A673 (cell line): ENCODE measurements at regions not wholly inside any gene's neighbourhood (a gene's known extent, or its start where the extent isn't known, plus 50 kb on each side); places are given as distances from the start of the nearest gene placed in this dataset.
A peak's percentile ranks its signal among the peaks of the same experiment; 100 is the strongest.
"Not testable (repeated sequence)": the region's sequence is repeated elsewhere in the genome, so short reads cannot be mapped to it uniquely, and the experiment has no call there.

ENCODE experiments used
- BruUV-seq: library from RNA; stranded (reverse); fragments of 400-500 nt; replicated peaks from 2 replicates; lab custom pipeline; 2021; lab: Mats Ljungman, UMichigan
- CTCF ChIA-PET: fragments of 300-600 bp; sonication (Branson Sonifier 250); formaldehyde crosslinking; loops from one replicate; lab custom pipeline; 2022; ENCODE audit warnings: antibody characterized with exemption; lab: Charles Lee
- POLR2A ChIA-PET: fragments of 300-600 bp; sonication (Branson Sonifier 250); formaldehyde crosslinking; loops from one replicate; lab custom pipeline; 2022; ENCODE audit warnings: antibody characterized with exemption; ENCODE audit not compliant: low non-redundant PET; lab: Charles Lee
- DNase-seq: peaks from one replicate; pipeline ENCODE4 v3.0.0-alpha.2; 2015; ENCODE audit warnings: low spot score
- H3K27ac ChIP-seq: fragments of 200-600 bp; sonication (generic); 2 replicates; pipeline ENCODE4 v1.5.1; 2016; ENCODE audit warnings: mixed run types, low read depth, mild to moderate bottlenecking, mixed read lengths, antibody characterized with exemption, low read length; ENCODE audit not compliant: poor library complexity, severe bottlenecking
- H3K27me3 ChIP-seq: fragments of 200-600 bp; sonication (generic); replicated peaks from 2 replicates; pipeline ENCODE4 v1.6.1; 2017; ENCODE audit warnings: mixed run types, low read depth, mild to moderate bottlenecking, mixed read lengths, antibody characterized with exemption, low read length; ENCODE audit not compliant: insufficient read depth, poor library complexity
- H3K36me3 ChIP-seq: fragments of 200-600 bp; sonication (generic); 2 replicates; pipeline ENCODE4 v1.6.1; 2016; ENCODE audit warnings: mixed run types, mild to moderate bottlenecking, mixed read lengths, antibody characterized with exemption, low read length; ENCODE audit not compliant: insufficient read depth, poor library complexity, severe bottlenecking
- H3K4me1 ChIP-seq: fragments of 200-600 bp; sonication (generic); 2 replicates; pipeline ENCODE4 v1.6.1; 2017; ENCODE audit warnings: mixed run types, mild to moderate bottlenecking, mixed read lengths, antibody characterized with exemption, low read length; ENCODE audit not compliant: insufficient read depth, poor library complexity, severe bottlenecking
- H3K4me3 ChIP-seq: fragments of 200-600 bp; sonication (generic); 2 replicates; pipeline ENCODE4 v1.5.1; 2016; ENCODE audit warnings: low read depth, mixed run types, mild to moderate bottlenecking, mixed read lengths, low read length; ENCODE audit not compliant: poor library complexity, severe bottlenecking
- H3K9me3 ChIP-seq: fragments of 200-600 bp; sonication (generic); 2 replicates; pipeline ENCODE4 v1.6.1; 2016; ENCODE audit warnings: mixed run types, low read depth, mild to moderate bottlenecking, mixed read lengths, antibody characterized with exemption, low read length; ENCODE audit not compliant: poor library complexity, severe bottlenecking
- CTCF ChIP-seq: fragments of 300-800, 200-600 bp; sonication (generic); conservative IDR thresholded peaks from 2 replicates; pipeline ENCODE4 v1.5.1; 2017; ENCODE audit warnings: low read depth, mild to moderate bottlenecking, antibody characterized with exemption, low read length, moderate library complexity, mixed read lengths
- intact Hi-C: fragments of 100-400 bp; cut with micrococcal nuclease; formaldehyde crosslinking; loops from one replicate; pipeline ENCODE4 v1.10.0; 2022; ENCODE audit not compliant: unreplicated experiment

GRCh38 chr2:131801745-131802350, 274.2 kb downstream of the CCDC74A start:
- H3K4me1 ChIP-seq, H3K9me3 ChIP-seq, BruUV-seq, H3K27ac ChIP-seq, H3K27me3 ChIP-seq, POLR2A ChIA-PET, H3K36me3 ChIP-seq: not testable (repeated sequence)
- CTCF ChIA-PET = interaction anchor here (0.6 kb wide), 1 partner anchor 110 kb away, joined by 3 read pairs; no protein-coding TSS in a partner anchor
- TF ChIP-seq CTCF = peak; percentile 55
- peak overlapping the region; percentile 40 for H3K4me3 ChIP-seq
- intact Hi-C loops = loop anchor here (5.0 to 10.0 kb wide), 3 partner anchors 120 to 647 kb away; no protein-coding TSS in a partner anchor
- peak; percentile 73 for DNase-seq

- CTCF ChIA-PET = interaction anchor here (0.6 to 0.7 kb wide), 2 partner anchors 111 to 129 kb away, joined by 3 to 4 read pairs; no protein-coding TSS in a partner anchor
- intact Hi-C loops = loop anchor here (5.0 to 10.0 kb wide), 3 partner anchors 120 to 648 kb away; no protein-coding TSS in a partner anchor
- POLR2A ChIA-PET, H3K4me1 ChIP-seq, H3K27ac ChIP-seq, BruUV-seq, H3K36me3 ChIP-seq, H3K9me3 ChIP-seq, H3K27me3 ChIP-seq: not testable (repeated sequence)
- H3K4me3 ChIP-seq = peak overlapping the region; percentile 40
- DNase-seq = peak; percentile 45
Measured at GRCh38 chr2:131802351-131802836, 274.7 kb downstream of the CCDC74A start.

- H3K9me3 ChIP-seq, BruUV-seq, DNase-seq, POLR2A ChIA-PET, H3K36me3 ChIP-seq, H3K4me3 ChIP-seq, H3K4me1 ChIP-seq, H3K27ac ChIP-seq, H3K27me3 ChIP-seq: not testable (repeated sequence)
- intact Hi-C loops = loop anchor here (5.0 to 10.0 kb wide), 3 partner anchors 121 to 648 kb away; no protein-coding TSS in a partner anchor
- CTCF ChIA-PET = interaction anchor here (0.7 kb wide), 1 partner anchor 129 kb away, joined by 4 read pairs; no protein-coding TSS in a partner anchor
Measured at GRCh38 chr2:131803237-131803636, 275.5 kb downstream of the CCDC74A start.

GRCh38 chr2:131812605-131813004, 284.9 kb downstream of the CCDC74A start:
- H3K9me3 ChIP-seq, H3K4me3 ChIP-seq, H3K4me1 ChIP-seq, H3K36me3 ChIP-seq, CTCF ChIA-PET, intact Hi-C loops, H3K27me3 ChIP-seq, DNase-seq, H3K27ac ChIP-seq, POLR2A ChIA-PET, BruUV-seq: not testable (repeated sequence)

GRCh38 chr2:131813378-131813777, 285.7 kb downstream of the CCDC74A start:
- H3K4me3 ChIP-seq, CTCF ChIA-PET, H3K4me1 ChIP-seq, BruUV-seq, H3K36me3 ChIP-seq, H3K27me3 ChIP-seq, DNase-seq, H3K9me3 ChIP-seq, H3K27ac ChIP-seq, intact Hi-C loops, POLR2A ChIA-PET: not testable (repeated sequence)

GRCh38 chr2:131818267-131818973, 290.7 kb downstream of the CCDC74A start:
- H3K4me3 ChIP-seq, POLR2A ChIA-PET, BruUV-seq, H3K9me3 ChIP-seq, H3K27me3 ChIP-seq, DNase-seq, H3K4me1 ChIP-seq, H3K27ac ChIP-seq, H3K36me3 ChIP-seq, intact Hi-C loops, CTCF ChIA-PET: not testable (repeated sequence)
